GM18511 (cell line): ENCODE measurements at regions not wholly inside any gene's neighbourhood (a gene's known extent, or its start where the extent isn't known, plus 50 kb on each side); places are given as distances from the start of the nearest gene placed in this dataset.
"Not testable (repeated sequence)": the region's sequence is repeated elsewhere in the genome, so short reads cannot be mapped to it uniquely, and the experiment has no call there.

Source experiments
- ATAC-seq: cut with Tn5 transposase; IDR thresholded peaks from one replicate; pipeline ENCODE4 v1.9.1; 2021; ENCODE audit warnings: mild to moderate bottlenecking, moderate library complexity; ENCODE audit not compliant: unreplicated experiment

DNA sequence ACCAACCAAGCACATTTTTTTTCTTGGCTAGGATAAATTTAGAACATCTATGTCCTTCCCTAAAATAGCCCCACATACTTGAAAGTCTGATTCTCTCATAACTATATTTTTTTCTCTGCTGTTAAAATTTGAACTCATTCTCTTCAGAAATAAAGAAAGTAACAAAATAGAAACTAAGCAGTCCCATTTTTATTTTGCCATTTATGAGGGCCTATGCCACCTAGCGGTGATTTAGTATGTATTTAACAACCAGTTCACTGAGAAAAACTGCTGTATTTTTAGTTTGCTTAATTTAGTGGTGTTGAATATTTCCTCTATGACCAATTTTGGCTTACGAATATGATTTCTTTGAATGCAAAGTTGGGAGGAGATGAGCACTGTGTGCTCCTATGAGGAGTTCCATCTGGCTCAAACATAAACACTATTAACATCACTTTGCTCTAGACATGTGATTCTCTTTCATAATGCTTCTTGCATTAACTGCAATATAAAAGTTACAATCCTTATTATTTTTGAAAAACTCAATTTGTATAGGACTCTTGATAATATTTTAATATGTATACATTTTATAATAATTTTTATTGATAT lies 116.6 kb downstream of the SYT15B start:
- ATAC-seq = not testable (repeated sequence)

DNA sequence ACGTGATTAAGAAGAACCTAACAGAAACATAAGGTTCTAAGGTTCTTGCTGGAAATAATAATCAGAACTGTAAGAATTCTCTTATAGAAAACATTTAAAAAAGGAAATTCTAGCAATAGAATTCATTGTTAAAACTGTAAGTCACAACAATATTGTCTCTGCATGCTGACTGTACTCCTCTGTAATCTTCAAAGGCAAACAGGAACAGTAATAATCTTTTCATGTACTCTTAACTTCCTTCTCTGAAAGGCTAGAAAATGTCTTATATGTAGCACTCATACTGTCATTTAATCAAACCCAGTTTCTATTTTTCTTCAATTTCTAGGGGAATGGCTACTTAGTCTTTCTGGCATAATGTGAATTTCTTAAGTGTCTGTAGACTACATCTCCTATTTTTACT lies 103.5 kb upstream of the AGAP9 start:
- not testable (repeated sequence) for ATAC-seq

DNA sequence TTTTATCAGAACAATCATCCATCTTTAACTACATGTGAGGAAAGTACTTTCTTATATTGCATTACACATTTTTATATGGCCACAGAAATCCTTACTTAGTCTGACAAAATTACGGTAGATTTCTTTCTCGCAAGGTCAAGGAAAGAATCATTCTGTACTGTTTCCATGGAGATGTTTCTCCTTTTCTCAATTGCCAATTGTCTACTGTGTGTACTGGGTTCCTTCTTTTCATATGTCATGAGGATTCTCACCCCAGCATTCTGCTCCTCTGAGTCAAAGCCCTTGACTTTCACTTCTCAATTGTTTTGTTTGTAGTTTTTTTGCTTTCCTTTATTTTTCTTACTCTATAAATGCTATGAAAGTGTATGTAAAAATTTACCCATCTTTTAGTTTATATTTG lies 99.3 kb upstream of the AGAP9 start:
- ATAC-seq = not testable (repeated sequence)

DNA sequence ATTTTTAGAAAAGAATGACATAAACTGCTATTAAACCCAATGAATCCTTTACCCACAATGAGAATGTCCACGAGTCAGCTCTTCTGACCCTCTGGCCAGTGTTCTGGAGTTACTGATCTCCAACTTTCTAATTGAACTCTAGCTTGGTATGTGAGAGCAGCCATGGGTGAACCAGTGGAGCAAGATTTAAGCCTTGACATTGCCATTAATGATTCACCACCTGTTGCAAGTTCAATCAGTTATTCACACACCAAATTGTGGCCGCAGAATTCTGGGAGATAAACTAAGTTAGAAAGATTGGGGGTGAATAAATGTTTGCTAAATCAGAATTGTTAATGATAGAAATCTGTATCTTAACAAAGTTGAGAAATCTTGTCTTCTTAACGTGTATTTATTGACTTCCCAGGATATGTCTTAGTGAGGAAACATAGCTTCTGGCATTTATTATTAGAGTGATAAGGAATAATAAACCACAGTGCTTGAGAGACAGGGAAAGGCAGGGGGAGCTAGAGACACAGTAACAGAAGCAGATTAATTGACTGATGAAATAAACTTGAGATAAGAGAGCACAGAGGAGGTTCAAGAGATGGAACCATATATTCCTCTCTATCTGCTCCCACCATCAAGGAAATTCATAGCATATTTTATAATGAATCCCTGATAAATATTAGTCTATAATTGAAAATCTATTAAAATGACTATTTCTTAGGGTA lies 96.0 kb upstream of the AGAP9 start:
- ATAC-seq = not testable (repeated sequence)

DNA sequence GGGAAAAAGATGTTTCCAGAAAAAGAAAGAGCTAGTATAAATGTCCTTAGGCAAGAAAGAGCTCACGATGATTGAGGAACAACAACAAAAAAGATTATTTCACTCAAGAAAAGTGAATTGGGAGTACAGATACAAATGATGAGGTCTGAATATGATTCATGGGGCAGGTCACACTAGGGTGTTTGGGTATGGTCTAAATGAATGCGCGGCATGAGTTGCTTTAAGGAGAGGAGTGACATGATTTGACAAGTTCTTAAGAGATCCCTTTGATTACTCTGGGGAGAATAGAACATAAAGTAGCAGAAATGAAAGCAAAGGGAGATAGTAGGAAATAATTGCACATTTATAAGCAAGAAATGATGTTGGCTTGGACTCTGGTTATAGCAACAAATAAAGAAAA lies 85.9 kb upstream of the AGAP9 start:
- ATAC-seq = not testable (repeated sequence)

DNA sequence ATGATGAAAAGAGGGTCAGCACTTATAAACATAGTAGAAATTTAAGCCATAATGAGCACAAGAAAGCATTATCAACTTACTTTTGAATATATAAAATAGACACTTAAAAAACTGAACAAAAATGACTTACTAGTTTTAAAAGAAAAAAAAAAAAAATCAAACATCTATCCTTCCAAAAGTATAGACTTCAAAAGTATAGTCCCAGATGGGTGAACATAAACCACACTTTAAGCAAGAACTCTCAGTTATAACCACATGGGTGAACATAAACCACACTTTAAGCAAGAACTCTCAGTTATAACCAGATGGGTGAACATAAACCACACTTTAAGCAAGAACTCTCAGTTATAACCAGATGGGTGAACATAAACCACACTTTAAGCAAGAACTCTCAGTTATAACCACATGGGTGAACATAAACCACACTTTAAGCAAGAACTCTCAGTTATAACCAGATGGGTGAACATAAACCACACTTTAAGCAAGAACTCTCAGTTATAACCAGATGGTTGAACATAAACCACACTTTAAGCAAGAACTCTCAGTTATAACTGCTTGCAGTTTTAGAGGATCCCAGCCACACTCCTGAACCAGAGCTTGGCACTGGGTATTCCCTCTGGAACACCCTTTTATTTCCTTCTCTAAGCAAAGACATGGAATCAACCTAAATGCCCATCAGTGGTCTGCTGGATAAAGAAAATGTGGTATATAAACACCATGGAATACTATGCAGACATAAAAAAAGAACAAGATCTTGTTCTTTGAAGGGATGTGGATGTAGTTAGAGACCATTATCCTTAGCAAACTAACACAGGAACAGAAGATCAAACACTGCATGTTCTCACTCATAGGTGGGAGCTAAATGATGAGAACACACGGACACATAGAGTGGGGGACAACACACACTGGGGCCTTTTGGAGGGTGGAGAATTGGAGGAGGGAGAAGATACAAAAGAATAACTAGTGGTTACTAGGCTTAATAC lies 82.6 kb upstream of the AGAP9 start:
- not testable (repeated sequence) for ATAC-seq

DNA sequence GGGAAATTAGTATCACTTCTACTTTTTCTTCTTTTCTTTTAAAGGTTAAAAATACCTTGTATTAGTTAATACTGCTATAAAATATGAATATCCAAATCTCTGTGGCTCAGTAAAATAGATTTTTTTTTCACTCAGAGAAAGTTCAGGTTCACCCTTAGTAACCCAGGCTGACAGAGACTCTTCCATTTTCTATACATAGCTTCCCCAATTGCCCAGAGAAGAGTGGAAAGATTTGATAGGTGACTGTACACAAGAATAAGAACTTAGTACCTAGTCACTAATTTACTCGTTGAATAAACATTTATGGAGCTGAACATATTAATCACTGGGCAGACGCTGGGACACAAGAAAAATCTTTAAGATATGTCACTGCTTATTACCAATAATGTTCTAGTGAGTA lies 77.2 kb upstream of the AGAP9 start:
- not testable (repeated sequence) for ATAC-seq

DNA sequence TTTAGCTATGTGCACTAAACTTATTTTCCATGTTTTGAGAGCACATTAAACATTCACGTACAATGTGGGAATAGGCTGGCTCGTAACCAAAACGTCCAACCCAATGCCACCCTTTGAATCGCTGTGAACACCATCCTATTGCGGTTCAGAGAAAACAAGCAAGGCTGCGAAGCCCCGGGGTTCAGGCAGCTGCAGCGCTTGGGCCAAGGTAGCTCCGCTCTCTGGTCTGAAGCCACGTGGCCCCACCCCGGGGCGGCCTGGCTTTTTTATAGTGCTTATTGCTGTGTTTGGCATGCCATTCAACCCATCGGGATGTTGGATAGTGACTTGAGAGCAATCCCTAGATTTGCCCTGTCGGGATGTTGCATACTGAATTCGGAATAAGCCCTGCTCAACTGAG lies 76.7 kb upstream of the AGAP9 start:
- ATAC-seq = not testable (repeated sequence)

DNA sequence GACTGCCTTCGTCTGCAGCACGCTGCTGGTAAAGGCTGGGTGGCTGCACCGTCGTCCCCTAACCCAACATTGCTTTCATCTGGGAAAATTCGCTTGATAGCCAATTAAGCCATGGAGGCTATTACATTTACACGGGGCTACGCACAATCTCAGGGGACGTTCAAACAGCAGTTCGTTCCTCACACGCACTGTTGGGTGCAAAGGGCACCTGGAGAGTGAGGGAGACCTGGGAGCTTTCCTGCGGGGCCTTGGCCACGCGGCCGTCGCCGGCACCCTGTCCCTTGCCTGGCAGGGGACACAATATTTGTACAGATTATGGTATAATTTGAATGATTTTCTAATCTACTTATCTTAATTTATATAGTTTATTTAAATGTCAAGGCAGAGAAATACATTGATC lies 76.2 kb upstream of the AGAP9 start:
- not testable (repeated sequence) for ATAC-seq

DNA sequence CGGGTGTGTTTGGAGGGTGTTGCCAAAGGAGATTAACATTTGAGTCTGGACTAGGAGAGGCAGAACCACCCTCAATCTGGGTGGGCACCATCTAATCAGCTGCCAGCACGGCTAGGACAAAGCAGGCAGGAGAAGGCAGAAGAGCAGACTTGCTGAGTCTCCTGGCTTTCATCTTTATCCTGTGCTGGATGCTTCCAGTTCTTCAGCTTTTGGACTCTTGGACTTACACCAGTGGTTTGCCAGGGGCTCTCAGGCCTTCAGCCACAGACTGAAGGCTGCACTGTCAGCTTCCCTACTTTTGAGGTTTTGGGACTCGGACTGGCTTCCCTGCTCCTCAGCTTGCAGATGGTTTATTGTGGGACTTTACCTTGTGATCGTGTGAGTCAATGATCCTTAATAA lies 70.4 kb upstream of the AGAP9 start:
- not testable (repeated sequence) for ATAC-seq

DNA sequence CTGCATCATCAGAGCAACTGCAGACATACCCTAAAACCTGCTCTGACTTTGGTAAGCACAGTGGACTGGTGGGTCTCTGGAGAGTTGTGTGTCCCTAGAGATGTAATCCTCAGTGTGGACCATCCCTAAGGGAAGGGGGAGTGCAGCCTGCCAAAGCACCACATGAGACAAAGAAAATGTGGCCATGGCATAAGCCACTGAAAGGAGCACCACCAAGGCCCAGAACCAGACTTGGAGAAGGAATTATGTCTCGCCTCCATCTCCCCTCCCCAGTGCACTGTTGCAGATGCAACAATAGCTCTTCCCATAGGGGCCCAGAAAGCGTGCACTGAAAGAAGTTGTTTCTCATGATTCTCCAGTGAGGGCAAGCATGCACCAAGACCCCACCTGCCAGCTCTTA lies 69.7 kb upstream of the AGAP9 start:
- ATAC-seq = not testable (repeated sequence)

DNA sequence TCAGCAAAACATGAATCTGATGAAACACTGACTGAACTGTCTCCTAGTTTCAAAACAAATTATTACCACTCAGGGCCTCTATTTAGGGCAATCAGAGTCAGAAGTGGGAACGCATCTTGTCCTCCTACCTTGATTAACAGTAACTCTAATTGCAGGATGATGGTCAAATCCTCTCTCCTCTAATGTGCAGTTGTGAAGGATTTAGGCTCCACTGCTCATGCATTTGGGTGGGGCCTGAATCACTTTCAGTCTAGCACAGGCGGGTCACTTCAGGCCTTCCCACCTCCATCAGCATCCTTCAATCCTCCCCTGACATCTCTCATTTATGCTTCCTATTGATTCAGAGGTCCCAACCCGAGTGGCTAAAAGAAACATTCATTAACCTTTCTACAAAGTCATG lies 67.5 kb upstream of the AGAP9 start:
- ATAC-seq = not testable (repeated sequence)

DNA sequence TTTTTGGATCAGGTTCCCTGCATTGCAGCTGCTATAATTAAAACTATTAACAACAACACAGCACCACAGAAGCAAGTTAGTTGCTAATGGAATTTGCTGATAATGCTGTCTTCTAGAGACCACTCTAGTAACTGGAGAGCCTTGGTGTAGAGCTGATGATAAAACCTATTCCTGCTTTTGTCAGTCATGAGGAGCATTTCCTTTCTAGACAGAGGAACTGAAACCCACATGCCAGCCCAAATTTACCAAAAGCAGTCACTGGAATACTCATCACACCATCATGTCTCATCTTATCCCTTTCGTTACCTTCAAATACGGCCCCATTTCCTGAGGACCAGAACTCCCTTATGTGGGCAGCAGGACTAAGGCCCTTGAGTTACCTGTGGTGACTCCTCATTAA lies 67.1 kb upstream of the AGAP9 start:
- ATAC-seq = not testable (repeated sequence)

DNA sequence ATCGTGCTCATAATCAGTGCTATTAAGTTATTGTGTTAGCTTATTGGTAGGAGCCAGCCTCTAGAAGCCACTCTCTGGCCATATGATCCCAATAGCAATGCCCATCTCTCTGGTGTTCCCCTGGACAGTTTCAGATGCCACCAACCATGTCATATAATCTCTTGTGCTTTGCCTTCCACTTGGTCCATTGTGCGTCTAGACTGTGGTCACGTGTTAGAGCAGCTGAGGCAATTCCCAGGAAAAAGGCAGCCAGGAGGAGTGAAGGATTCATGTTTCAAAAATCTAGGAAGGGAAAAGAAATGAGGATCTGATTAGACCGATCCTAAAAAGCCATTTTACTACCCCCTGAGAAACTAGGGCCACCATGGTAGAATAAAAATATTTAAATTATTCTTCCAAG lies 58.6 kb upstream of the AGAP9 start:
- ATAC-seq = not testable (repeated sequence)

DNA sequence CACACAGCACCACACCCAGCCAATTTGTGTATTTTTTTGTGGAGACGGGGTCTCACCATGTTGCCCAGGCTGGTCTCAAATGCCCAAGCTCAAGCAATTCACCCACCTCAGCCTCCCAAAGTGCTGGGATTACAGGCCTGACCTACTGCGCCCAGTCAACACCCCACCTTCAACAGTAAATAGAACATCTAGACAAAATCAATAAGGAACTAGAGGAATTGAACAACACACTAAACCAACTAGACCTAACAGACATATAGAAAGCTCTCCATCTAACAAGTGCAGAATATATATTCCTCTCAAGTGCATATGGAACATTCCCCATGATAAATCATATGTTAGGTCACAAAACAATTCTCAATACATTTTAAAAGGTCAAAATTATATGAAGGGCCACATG lies 56.6 kb upstream of the AGAP9 start:
- not testable (repeated sequence) for ATAC-seq

DNA sequence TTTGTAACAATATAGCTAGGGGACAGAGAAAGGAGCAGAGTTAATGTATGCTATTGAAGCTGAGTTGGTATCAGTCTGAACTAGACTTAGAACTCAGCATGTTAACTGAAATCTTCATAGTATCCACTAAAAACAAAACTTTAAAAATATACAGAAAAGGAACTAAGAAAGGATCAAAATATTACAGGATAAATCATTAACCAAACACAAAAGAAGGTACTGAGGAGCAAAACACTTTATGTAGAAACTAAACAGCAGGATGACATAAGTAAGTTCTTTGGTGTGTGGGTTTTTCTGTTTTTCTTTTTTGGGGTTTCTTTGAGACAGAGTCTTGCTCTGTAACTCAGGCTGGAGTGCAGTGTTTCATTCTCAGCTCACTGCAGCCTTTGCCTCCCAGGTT lies 55.1 kb upstream of the AGAP9 start:
- peak; percentile 100 for ATAC-seq
